ENCODE measurements at regions not wholly inside any gene's neighbourhood (a gene's known extent, or its start where the extent isn't known, plus 50 kb on each side); places are given as distances from the start of the nearest gene placed in this dataset.

- dilution Hi-C loops (cut with MboI; ENCODE audit: extremely low pct_ligation_motif_present, low sequenced_read_pairs) (no loop called here), intact Hi-C loops (cut with micrococcal nuclease) (no loop called here)
- POLR2A ChIA-PET: interaction anchor here (0.5 kb wide), 1 partner anchor 1947 kb away, joined by 3 read pairs; no protein-coding TSS in a partner anchor
- Histone ChIP-seq H3K27ac (ENCODE audit: insufficient read depth, low read depth, low read length) (no peak overlapping the region), H2AFZ (ENCODE audit: low read depth, low read length) (no peak overlapping the region), H3K9me3 (replicated peaks; ENCODE audit: control insufficient read depth, insufficient read depth, low read length) (no peaks in the 10 kb centered on the region), H3K27me3 (ENCODE audit: control insufficient read depth in 2 of 2, insufficient read depth in 2 of 2, low read length in 2 of 2) (no peaks in the 10 kb centered on the region), H3K4me3 (replicated peaks in 1 of 3; ENCODE audit: insufficient read depth in 1 of 3, low read depth in 1 of 3, low read length in 3 of 3) (no peak overlapping the region), H3K79me2 (ENCODE audit: control insufficient read depth, insufficient read depth, low read length) (no peaks in the 10 kb centered on the region), H4K20me1 (replicated peaks; ENCODE audit: control insufficient read depth, extremely low read depth, insufficient read depth, low read length) (no peaks in the 10 kb centered on the region), H3K4me1 (ENCODE audit: control insufficient read depth, extremely low read depth, insufficient read depth, low read length) (no peaks in the 10 kb centered on the region), H3K36me3 (ENCODE audit: control insufficient read depth in 2 of 2, extremely low read depth in 1 of 2, insufficient read depth in 2 of 2, low read length in 2 of 2) (no peaks in the 10 kb centered on the region), H3K9ac (replicated peaks; ENCODE audit: extremely low read depth, insufficient read depth, low read length) (no peak overlapping the region), H3K4me2 (ENCODE audit: insufficient read depth, low read length) (no peak overlapping the region), H3K9me1 (replicated peaks; ENCODE audit: control insufficient read depth, extremely low read depth, insufficient read depth, low read length) (no peaks in the 10 kb centered on the region)
- DNase-seq (ENCODE audit: low read depth, low spot score) (no peak), FAIRE-seq (no peak)
- CTCF ChIA-PET: no interaction called here
- BruUV-seq (replicated peaks): no TSS peak
- TF ChIP-seq CTCF (IDR thresholded peaks at IDR 0.05; ENCODE audit: extremely low read depth in 1 of 2, insufficient read depth in 1 of 2, low read depth in 1 of 2, low read length in 2 of 2) (no peak), FOS (IDR thresholded peaks at IDR 0.05; ENCODE audit: borderline replicate concordance, insufficient read depth, low read length) (no peak), POLR2AphosphoS5 (IDR thresholded peaks at IDR 0.05; ENCODE audit: insufficient read depth, low read depth, low read length) (no peak), GATA2 (IDR thresholded peaks at IDR 0.05; ENCODE audit: insufficient read depth, insufficient read length, low read depth, low read length) (no peak), MAX (IDR thresholded peaks at IDR 0.05; ENCODE audit: insufficient read depth, insufficient read length) (no peak), JUN (IDR thresholded peaks at IDR 0.05; ENCODE audit: borderline replicate concordance, insufficient read depth, insufficient read length, low read depth) (no peak), POLR2A (IDR thresholded peaks at IDR 0.05; ENCODE audit: low read depth, low read length) (no peak), EZH2 (IDR thresholded peaks at IDR 0.05; ENCODE audit: borderline replicate concordance, low read depth, low read length, severe bottlenecking) (no peak), MYC (IDR thresholded peaks at IDR 0.05; ENCODE audit: low read depth, low read length) (no peak)
These were observed 199.2 kb upstream of the KIAA1217 start for GRCh38 chr10:24009736-24010135.
